GM12864 (cell line): ENCODE measurements at regions not wholly inside any gene's neighbourhood (a gene's known extent, or its start where the extent isn't known, plus 50 kb on each side); places are given as distances from the start of the nearest gene placed in this dataset.

Source experiments
- DNase-seq: peaks from one replicate; pipeline ENCODE4 v3.0.0-alpha.2; 2011; ENCODE audit warnings: low read depth
- H3K4me3 ChIP-seq: 2 replicates; pipeline ENCODE4 v1.5.1; 2011; ENCODE audit warnings: mild to moderate bottlenecking, low read depth, low read length, control low read depth
- TF ChIP-seq, protein P1 (sequence below): IDR thresholded peaks from 2 replicates; pipeline ENCODE4 v1.5.1; 2011; ENCODE audit warnings: low read depth, mild to moderate bottlenecking, moderate library complexity, low read length, control low read depth, inconsistent platforms; ENCODE audit errors: missing control alignments

- no peak overlapping the region for H3K4me3 ChIP-seq
- TF ChIP-seq, protein P1, sequence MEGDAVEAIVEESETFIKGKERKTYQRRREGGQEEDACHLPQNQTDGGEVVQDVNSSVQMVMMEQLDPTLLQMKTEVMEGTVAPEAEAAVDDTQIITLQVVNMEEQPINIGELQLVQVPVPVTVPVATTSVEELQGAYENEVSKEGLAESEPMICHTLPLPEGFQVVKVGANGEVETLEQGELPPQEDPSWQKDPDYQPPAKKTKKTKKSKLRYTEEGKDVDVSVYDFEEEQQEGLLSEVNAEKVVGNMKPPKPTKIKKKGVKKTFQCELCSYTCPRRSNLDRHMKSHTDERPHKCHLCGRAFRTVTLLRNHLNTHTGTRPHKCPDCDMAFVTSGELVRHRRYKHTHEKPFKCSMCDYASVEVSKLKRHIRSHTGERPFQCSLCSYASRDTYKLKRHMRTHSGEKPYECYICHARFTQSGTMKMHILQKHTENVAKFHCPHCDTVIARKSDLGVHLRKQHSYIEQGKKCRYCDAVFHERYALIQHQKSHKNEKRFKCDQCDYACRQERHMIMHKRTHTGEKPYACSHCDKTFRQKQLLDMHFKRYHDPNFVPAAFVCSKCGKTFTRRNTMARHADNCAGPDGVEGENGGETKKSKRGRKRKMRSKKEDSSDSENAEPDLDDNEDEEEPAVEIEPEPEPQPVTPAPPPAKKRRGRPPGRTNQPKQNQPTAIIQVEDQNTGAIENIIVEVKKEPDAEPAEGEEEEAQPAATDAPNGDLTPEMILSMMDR = no peak
- DNase-seq = no peak
These were observed 216.7 kb downstream of the TTLL2 start for GRCh38 chr6:167541544-167541943.

DNA sequence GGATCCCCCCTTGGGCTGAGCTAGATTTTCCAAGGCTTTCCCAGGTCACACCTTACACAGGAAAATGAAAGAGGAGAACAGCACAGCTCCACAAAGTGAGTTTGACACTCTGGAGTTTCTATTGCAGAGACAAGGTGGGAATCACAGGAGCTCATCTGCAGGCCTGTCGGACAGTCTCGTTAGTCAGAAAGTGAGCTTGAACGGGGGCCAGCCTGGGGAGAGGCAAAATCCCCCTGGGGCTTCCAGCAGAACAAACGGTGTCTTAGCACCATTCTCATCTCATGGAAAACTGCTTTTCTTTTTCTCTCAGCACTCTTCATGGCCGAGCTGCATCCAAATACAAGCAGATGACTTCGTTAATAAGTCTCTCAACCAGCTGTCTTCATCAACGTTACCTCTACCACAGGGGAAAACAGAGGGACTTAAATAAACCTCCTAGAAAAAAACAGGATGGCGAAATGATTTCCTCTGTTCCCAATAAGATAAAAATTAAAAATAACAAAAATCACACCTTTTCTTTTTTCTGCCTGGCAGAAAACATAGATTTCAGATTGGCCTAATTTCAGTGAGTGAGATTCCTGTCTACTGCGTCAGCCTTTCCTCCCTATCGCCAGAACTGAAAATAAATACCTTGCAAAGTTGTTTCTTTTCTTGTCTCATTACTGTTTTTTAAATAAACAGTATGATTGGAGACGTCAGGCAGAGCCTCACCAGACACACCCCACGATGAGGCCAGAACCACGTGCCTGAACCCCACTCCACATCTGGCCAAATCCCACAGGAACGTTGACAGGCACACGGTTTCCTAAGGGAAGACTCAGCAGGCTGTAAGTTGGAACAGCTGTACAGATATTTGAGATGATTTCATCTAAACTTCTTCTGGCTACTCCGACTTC lies 219.0 kb downstream of the TTLL2 start:
- no peak for DNase-seq
- H3K4me3 ChIP-seq = no peak overlapping the region

DNA sequence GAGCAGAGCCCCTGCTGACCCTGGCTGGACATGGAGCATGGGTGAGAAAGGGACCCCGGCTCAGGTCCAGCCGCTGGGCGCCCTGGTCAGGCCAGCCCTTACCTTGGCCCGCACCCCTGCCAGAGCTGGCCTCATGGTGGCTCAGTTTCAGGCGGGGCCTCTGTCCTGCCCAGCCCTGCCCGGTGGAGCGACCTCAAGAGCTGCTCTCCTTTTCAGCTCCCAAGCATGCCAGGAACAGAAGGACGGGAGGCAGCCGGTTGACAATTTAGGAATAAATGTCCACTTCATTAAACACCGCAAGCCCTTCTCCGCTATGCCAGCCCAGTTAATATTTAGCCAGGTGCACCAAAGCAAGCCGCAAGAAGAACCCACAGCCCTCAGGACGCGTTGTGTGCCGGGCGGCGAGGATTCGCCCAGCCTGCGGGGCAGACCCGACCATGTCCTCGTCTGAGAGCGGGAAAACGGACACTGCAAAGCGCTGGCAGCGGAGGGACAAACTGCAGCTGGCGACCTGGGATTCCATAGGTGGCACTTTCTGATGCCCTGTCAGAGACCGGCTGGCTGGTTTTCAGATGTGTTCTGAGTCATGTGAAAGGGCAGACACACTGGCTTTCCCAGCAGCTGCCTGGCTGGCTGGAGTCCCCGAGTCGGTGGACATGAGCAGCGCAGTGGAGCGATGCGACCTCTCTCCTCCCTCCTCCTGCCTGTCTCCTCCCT lies 221.9 kb downstream of the TTLL2 start:
- no peak for DNase-seq
- TF ChIP-seq, protein P1 = no peak
- H3K4me3 ChIP-seq = no peak overlapping the region

More for the DNA sequence above, 219.0 kb downstream of the TTLL2 start:
- TF ChIP-seq, protein P1 = no peak

DNA sequence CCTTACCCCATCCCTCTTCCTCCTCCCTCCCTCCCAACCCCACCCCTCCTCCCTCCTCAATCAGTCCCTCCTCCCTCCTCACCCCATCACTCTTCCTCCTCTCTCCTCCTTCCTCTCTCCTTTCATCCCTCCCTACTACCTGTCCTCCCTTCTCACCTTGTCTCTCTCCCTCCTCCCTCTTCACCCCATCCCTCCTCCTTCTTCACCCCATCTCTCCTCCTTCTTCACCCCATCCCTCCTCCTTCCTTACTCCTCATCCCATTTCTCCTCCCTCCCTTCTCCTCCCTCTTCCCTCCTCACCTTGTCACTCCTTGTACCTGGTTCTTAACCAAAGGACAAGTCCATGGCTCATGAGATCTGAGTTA lies 222.4 kb downstream of the TTLL2 start:
- TF ChIP-seq, protein P1 = no peak
- H3K4me3 ChIP-seq = no peak overlapping the region
- no peak for DNase-seq

GRCh38 chr6:167547751-167548150 lies 222.9 kb downstream of the TTLL2 start:
- H3K4me3 ChIP-seq = no peak overlapping the region
- TF ChIP-seq, protein P1 = no peak
- no peak for DNase-seq

- DNase-seq = no peak
- TF ChIP-seq, protein P1 = no peak
These were observed 223.6 kb downstream of the TTLL2 start for GRCh38 chr6:167548451-167548850.

More at GRCh38 chr6:167548451-167548850, 223.6 kb downstream of the TTLL2 start:
- no peak overlapping the region for H3K4me3 ChIP-seq
